Ectodermal cell (in vitro differentiated cells): ENCODE measurements at regions not wholly inside any gene's neighbourhood (a gene's known extent, or its start where the extent isn't known, plus 50 kb on each side); places are given as distances from the start of the nearest gene placed in this dataset.
"Not testable (repeated sequence)": the region's sequence is repeated elsewhere in the genome, so short reads cannot be mapped to it uniquely, and the experiment has no call there.

Source experiments
- H3K27ac ChIP-seq: 2 replicates; pipeline ENCODE4 v1.7.0; 2013; ENCODE audit warnings: mild to moderate bottlenecking, low read depth, low read length; ENCODE audit not compliant: insufficient read depth, poor library complexity, severe bottlenecking
- H3K27me3 ChIP-seq: 2 replicates; pipeline ENCODE4 v1.7.0; 2013; ENCODE audit warnings: mild to moderate bottlenecking, low read length; ENCODE audit not compliant: insufficient read depth, control insufficient read depth, poor library complexity, severe bottlenecking
- H3K36me3 ChIP-seq: one replicate; pipeline ENCODE4 v1.7.0; 2013; ENCODE audit warnings: low read length; ENCODE audit not compliant: control insufficient read depth, insufficient read depth
- H3K4me1 ChIP-seq: one replicate; pipeline ENCODE4 v1.7.0; 2013; ENCODE audit warnings: low read length; ENCODE audit not compliant: control insufficient read depth, insufficient read depth
- H3K4me3 ChIP-seq: 2 replicates; pipeline ENCODE4 v1.7.0; 2013; ENCODE audit warnings: low read depth, low read length, control low read depth; ENCODE audit not compliant: insufficient read depth
- H3K9me3 ChIP-seq: 2 replicates; pipeline ENCODE4 v1.7.0; 2013; ENCODE audit warnings: mild to moderate bottlenecking, low read length, moderate library complexity; ENCODE audit not compliant: control insufficient read depth
- WGBS, 2 experiments: methylation state at CpG; one replicate each; pipeline ENCODE4 v1.1.7; 2013; ENCODE audit warnings: missing lambda C conversion rate in 2 of 2; 5-methylcytosine and 5-hydroxymethylcytosine counted together

DNA sequence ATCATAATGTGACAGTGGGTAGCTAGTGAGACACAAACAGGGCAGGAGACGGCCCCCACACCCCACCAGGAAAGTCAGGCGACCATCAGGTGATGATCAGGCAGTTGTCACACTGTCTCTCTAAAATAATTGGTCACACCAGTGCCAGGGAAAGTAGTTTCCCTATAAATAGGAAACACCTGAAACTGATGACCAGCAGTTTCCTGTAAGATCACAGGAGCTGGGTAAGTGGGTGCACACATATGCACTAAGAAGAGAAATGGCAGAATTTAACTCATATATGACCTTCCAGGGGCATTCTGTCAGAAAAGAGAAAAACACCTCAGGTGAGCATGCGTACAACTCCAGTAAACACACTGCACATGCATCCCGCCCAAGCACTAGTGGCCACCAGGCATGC lies 620.5 kb upstream of the GHITM start:
- Histone ChIP-seq H3K27ac (no peak overlapping the region), H3K36me3 (no peaks in the 10 kb centered on the region), H3K27me3 (no peaks in the 10 kb centered on the region), H3K4me3 (no peak overlapping the region), H3K4me1 (peaks cover 3% of the 10 kb centered on the region), H3K9me3 (no peaks in the 10 kb centered on the region)
- WGBS, 2 experiments = 85 to 92% methylated on average over 4 of the region's 4 CpGs

GRCh38 chr10:83520386-83520785 lies 618.9 kb upstream of the GHITM start:
- H3K9me3 ChIP-seq = not testable (repeated sequence)

GRCh38 chr10:83522456-83522855 lies 616.9 kb upstream of the GHITM start:
- no peaks in the 10 kb centered on the region for H3K9me3 ChIP-seq
- H3K4me3 ChIP-seq = no peak overlapping the region
- H3K27me3 ChIP-seq = no peaks in the 10 kb centered on the region
- no peak overlapping the region for H3K27ac ChIP-seq
- no peaks in the 10 kb centered on the region for H3K36me3 ChIP-seq
- H3K4me1 ChIP-seq = peaks cover 3% of the 10 kb centered on the region

More at GRCh38 chr10:83520386-83520785, 618.9 kb upstream of the GHITM start:
- H3K36me3 ChIP-seq, H3K4me3 ChIP-seq, H3K27me3 ChIP-seq, H3K27ac ChIP-seq, H3K4me1 ChIP-seq: not testable (repeated sequence)
- 90 to 91% methylated on average over 11 of the region's 11 CpGs for WGBS, 2 experiments

GRCh38 chr10:83522881-83523386 lies 616.4 kb upstream of the GHITM start:
- Histone ChIP-seq H3K36me3 (no peaks in the 10 kb centered on the region), H3K4me3 (no peak overlapping the region), H3K4me1 (no peaks in the 10 kb centered on the region), H3K27me3 (no peaks in the 10 kb centered on the region), H3K27ac (no peak overlapping the region), H3K9me3 (no peaks in the 10 kb centered on the region)
- 90 to 92% methylated on average over 3 of the region's 3 CpGs for WGBS, 2 experiments

- Histone ChIP-seq H3K4me3 (no peak overlapping the region), H3K27me3 (no peaks in the 10 kb centered on the region), H3K36me3 (no peaks in the 10 kb centered on the region), H3K4me1 (no peaks in the 10 kb centered on the region), H3K9me3 (no peaks in the 10 kb centered on the region), H3K27ac (no peak overlapping the region)
These were observed 611.4 kb upstream of the GHITM start for GRCh38 chr10:83527934-83528333.

DNA sequence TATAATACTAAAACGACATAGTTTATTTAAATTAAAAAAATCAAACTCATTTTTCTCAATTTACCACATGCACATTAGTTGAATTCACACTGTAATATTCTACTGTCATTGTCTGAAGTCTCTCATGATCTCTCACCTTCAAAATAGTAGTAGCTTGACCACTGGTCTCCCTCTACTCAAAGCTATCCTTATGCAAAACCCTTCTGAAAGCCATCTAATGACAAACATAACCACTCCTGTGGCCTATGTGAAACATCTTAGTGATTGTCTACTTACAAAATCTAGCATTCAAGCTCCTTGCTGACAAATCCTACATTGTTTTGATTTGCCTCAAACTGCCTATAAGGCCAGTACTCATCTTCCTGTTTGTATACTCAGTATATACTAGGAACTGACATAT lies 606.0 kb upstream of the GHITM start:
- H3K36me3 ChIP-seq = no peaks in the 10 kb centered on the region
- H3K9me3 ChIP-seq = no peaks in the 10 kb centered on the region
- no peak overlapping the region for H3K27ac ChIP-seq
- no peak overlapping the region for H3K4me3 ChIP-seq
- H3K4me1 ChIP-seq = no peaks in the 10 kb centered on the region
- WGBS, 2 experiments = 86% methylated on average over 1 of the region's 1 CpG; no CpG with 5 or more reads in 1 of the 2 experiments
- no peaks in the 10 kb centered on the region for H3K27me3 ChIP-seq

- H3K9me3 ChIP-seq = no peaks in the 10 kb centered on the region
- H3K36me3 ChIP-seq = no peaks in the 10 kb centered on the region
- H3K4me1 ChIP-seq = no peaks in the 10 kb centered on the region
- no peaks in the 10 kb centered on the region for H3K27me3 ChIP-seq
- no peak overlapping the region for H3K4me3 ChIP-seq
- H3K27ac ChIP-seq = no peak overlapping the region
- 81 to 85% methylated on average over 4 of the region's 4 CpGs for WGBS, 2 experiments
These were observed 602.9 kb upstream of the GHITM start for GRCh38 chr10:83536426-83536825.

GRCh38 chr10:83538047-83538446 lies 601.3 kb upstream of the GHITM start:
- Histone ChIP-seq H3K4me1 (peaks cover 6% of the 10 kb centered on the region), H3K36me3 (no peaks in the 10 kb centered on the region), H3K4me3 (no peak overlapping the region), H3K9me3 (no peaks in the 10 kb centered on the region), H3K27ac (no peak overlapping the region), H3K27me3 (no peaks in the 10 kb centered on the region)

GRCh38 chr10:83539528-83540308 lies 599.6 kb upstream of the GHITM start:
- Histone ChIP-seq H3K9me3 (no peaks in the 10 kb centered on the region), H3K4me1 (peaks cover 15% of the 10 kb centered on the region), H3K4me3 (no peak overlapping the region), H3K36me3 (no peaks in the 10 kb centered on the region), H3K27me3 (no peaks in the 10 kb centered on the region), H3K27ac (no peak overlapping the region)
- WGBS, 2 experiments = 93 to 98% methylated on average over 2 of the region's 2 CpGs

DNA sequence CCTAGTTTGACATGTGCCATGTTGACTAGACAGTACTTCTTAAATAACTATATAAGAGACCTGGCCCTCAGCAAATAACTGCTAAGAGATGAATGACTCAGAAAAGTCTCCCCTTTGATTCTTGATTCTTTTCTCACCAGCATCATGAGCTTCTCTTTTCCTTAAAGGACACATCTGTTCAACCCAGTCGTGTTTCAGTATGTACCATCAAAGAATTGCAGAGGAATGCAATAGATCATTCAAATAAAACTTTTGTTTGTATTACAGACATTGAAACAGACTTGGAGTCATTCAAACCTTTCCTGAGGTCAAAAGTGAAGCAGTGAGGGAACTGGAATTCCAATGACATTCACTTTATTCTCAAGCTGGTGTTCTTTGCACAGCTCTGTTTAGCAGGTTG lies 598.3 kb upstream of the GHITM start:
- Histone ChIP-seq H3K9me3 (no peaks in the 10 kb centered on the region), H3K36me3 (no peaks in the 10 kb centered on the region), H3K27ac (no peak overlapping the region), H3K27me3 (no peaks in the 10 kb centered on the region), H3K4me1 (peaks cover 21% of the 10 kb centered on the region), H3K4me3 (no peak overlapping the region)
- 50 to 89% methylated on average over 1 of the region's 1 CpG for WGBS, 2 experiments
